Ishikawa (cell line): ENCODE measurements at regions not wholly inside any gene's neighbourhood (a gene's known extent, or its start where the extent isn't known, plus 50 kb on each side); places are given as distances from the start of the nearest gene placed in this dataset.

Source experiments
- CEBPB ChIP-seq: IDR thresholded peaks from 2 replicates; pipeline ENCODE4 v1.6.1; 2012
- CREB1 ChIP-seq: IDR thresholded peaks from 2 replicates; pipeline ENCODE4 v1.6.1; 2012; ENCODE audit warnings: low read depth
- EGR1 ChIP-seq: IDR thresholded peaks from 2 replicates; pipeline ENCODE4 v1.6.1; 2012
- EP300 ChIP-seq: IDR thresholded peaks from 2 replicates; pipeline ENCODE4 v1.6.1; 2012; ENCODE audit warnings: borderline replicate concordance
- FOXM1 ChIP-seq: IDR thresholded peaks from 2 replicates; pipeline ENCODE4 v1.6.1; 2012; ENCODE audit warnings: low read depth, borderline replicate concordance
- NFIC ChIP-seq: IDR thresholded peaks from 2 replicates; pipeline ENCODE4 v1.6.1; 2012
- RAD21 ChIP-seq: IDR thresholded peaks from 2 replicates; pipeline ENCODE4 v1.6.1; 2012; ENCODE audit warnings: low read depth
- TAF1 ChIP-seq: IDR thresholded peaks from 2 replicates; pipeline ENCODE4 v1.6.1; 2012; ENCODE audit warnings: low read depth, mild to moderate bottlenecking
- TCF12 ChIP-seq: IDR thresholded peaks from 2 replicates; pipeline ENCODE4 v1.6.1; 2012; ENCODE audit warnings: low read depth
- TEAD4 ChIP-seq: IDR thresholded peaks from 2 replicates; pipeline ENCODE4 v1.6.1; 2012
- YY1 ChIP-seq: IDR thresholded peaks from 2 replicates; pipeline ENCODE4 v1.6.1; 2012; ENCODE audit warnings: low read depth
- ZBTB7A ChIP-seq: IDR thresholded peaks from 2 replicates; pipeline ENCODE4 v1.6.1; 2012; ENCODE audit warnings: low read depth
- TF ChIP-seq, protein P1 (sequence below): IDR thresholded peaks from 2 replicates; pipeline ENCODE4 v1.6.1; 2012
- TF ChIP-seq, protein P2 (sequence below): IDR thresholded peaks from 2 replicates; pipeline ENCODE4 v1.6.1; 2012
- TF ChIP-seq, protein P3 (sequence below): IDR thresholded peaks from 2 replicates; pipeline ENCODE4 v1.6.1; 2012; ENCODE audit warnings: low read depth, mild to moderate bottlenecking

DNA sequence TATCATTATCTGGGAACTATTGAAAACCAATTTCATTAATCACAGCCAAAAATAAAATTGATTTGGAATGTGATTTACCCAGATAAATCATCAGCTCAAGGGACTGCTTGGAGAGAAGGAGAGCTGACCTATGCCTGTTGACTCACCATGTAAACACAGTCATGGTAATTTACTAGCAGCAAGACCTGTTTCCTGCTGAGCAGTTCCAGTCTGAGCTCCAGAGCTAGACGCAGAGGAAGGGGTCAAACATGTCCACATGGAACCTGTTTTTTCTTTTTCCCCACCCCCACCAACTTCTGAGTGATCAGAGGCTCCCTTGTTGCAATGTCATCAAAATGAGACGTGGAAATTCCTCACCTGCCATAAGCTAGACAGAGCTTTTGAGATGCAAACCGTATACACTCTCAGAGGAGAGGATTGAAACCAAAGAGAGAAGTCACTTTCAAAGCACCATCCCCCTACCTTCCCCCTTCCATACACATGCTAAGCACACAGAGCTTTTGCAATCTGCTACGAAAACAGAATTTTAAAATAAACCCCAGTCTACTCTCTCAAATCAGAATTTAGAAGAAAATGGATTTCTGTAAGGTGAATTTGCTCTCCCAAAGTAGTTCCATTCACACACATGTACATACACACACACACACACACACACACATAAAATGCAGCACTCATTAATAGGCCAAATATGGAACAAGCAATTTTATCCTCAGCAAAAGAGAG lies 55.9 kb upstream of the PTGFRN start:
- no peak for TF ChIP-seq ZBTB7A
- TF ChIP-seq, protein P1, sequence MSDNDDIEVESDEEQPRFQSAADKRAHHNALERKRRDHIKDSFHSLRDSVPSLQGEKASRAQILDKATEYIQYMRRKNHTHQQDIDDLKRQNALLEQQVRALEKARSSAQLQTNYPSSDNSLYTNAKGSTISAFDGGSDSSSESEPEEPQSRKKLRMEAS: no peak
- TF ChIP-seq EP300: no peak
- TF ChIP-seq RAD21: no peak
- no peak for TF ChIP-seq CREB1
- no peak for TF ChIP-seq EGR1
- no peak for TF ChIP-seq TCF12
- no peak for TF ChIP-seq NFIC
- no peak for TF ChIP-seq YY1
- no peak for TF ChIP-seq FOXM1
- TF ChIP-seq CEBPB: no peak

DNA sequence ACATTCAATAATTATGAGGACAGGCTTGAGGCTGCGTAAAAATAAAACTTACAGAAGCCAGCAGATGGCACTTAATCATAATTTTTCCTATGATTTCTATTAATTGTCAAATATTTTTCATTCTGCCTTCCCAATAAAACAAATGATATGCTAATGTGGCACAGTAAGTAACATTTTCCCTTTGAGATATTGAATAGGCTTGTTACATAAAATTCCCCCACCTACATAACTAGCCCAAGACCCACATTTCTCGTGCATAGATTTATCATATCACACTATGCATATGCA lies 55.4 kb upstream of the PTGFRN start:
- TF ChIP-seq EGR1 (no peak), RAD21 (peak; percentile 44; the same call in 1 of the 2 replicates)

DNA sequence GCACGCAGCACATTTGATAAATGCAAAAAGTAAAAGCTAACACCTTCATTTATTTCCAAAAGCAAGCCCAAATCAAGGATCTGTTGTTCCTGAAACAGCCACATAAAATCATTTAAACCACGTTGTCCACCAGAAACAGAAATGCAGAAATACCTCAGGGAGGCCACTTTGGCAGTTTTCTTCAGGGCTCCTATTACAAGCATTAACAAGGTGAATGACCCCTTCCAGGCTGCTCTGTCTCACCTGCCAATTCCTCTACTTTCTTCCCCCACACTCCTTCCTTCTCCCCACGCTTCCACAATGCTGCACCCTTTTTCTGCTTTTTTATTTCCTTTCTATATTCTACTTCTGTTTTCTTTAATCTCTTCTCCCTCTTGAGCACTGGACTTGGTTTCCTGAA lies 55.0 kb upstream of the PTGFRN start:
- no peak for TF ChIP-seq TCF12
- TF ChIP-seq YY1: no peak
- no peak for TF ChIP-seq NFIC
- TF ChIP-seq, protein P2, sequence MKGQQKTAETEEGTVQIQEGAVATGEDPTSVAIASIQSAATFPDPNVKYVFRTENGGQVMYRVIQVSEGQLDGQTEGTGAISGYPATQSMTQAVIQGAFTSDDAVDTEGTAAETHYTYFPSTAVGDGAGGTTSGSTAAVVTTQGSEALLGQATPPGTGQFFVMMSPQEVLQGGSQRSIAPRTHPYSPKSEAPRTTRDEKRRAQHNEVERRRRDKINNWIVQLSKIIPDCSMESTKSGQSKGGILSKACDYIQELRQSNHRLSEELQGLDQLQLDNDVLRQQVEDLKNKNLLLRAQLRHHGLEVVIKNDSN: no peak
- no peak for TF ChIP-seq TAF1
- no peak for TF ChIP-seq RAD21
- no peak for TF ChIP-seq CEBPB
- TF ChIP-seq FOXM1: no peak
- no peak for TF ChIP-seq TEAD4
- TF ChIP-seq CREB1: no peak
- TF ChIP-seq, protein P1: no peak
- no peak for TF ChIP-seq ZBTB7A
- TF ChIP-seq, protein P3, sequence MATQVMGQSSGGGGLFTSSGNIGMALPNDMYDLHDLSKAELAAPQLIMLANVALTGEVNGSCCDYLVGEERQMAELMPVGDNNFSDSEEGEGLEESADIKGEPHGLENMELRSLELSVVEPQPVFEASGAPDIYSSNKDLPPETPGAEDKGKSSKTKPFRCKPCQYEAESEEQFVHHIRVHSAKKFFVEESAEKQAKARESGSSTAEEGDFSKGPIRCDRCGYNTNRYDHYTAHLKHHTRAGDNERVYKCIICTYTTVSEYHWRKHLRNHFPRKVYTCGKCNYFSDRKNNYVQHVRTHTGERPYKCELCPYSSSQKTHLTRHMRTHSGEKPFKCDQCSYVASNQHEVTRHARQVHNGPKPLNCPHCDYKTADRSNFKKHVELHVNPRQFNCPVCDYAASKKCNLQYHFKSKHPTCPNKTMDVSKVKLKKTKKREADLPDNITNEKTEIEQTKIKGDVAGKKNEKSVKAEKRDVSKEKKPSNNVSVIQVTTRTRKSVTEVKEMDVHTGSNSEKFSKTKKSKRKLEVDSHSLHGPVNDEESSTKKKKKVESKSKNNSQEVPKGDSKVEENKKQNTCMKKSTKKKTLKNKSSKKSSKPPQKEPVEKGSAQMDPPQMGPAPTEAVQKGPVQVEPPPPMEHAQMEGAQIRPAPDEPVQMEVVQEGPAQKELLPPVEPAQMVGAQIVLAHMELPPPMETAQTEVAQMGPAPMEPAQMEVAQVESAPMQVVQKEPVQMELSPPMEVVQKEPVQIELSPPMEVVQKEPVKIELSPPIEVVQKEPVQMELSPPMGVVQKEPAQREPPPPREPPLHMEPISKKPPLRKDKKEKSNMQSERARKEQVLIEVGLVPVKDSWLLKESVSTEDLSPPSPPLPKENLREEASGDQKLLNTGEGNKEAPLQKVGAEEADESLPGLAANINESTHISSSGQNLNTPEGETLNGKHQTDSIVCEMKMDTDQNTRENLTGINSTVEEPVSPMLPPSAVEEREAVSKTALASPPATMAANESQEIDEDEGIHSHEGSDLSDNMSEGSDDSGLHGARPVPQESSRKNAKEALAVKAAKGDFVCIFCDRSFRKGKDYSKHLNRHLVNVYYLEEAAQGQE: no peak
- no peak for TF ChIP-seq EP300
- no peak for TF ChIP-seq EGR1

DNA sequence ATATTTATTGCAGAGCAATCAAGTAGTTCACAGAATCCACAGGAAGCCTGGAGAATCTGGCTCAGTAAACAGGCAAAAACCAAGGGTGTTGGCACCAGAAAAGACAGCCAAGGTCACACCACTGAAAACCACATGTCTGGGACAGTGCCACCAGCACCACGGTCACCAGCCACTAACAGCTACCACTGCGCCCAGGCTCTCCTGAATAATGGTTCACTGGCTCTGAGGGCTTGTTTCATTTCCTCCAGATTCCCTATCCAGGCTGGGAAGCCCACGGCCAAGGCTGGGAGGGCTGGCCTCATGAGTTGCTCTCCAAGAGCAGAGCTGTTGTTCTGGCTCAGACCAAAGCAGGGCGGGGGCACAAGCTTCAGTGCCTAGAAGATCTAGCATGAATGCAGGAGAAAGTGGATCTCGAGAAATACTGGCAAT lies 54.5 kb upstream of the PTGFRN start:
- TF ChIP-seq YY1: no peak
- no peak for TF ChIP-seq CEBPB
- no peak for TF ChIP-seq CREB1
- TF ChIP-seq TEAD4: no peak
- no peak; the same call in 1 of the 2 replicates for TF ChIP-seq NFIC
- TF ChIP-seq, protein P3: no peak
- TF ChIP-seq ZBTB7A: no peak
- TF ChIP-seq FOXM1: no peak
- TF ChIP-seq TCF12: no peak
- TF ChIP-seq, protein P2: no peak
- TF ChIP-seq EGR1: no peak
- no peak for TF ChIP-seq RAD21

DNA sequence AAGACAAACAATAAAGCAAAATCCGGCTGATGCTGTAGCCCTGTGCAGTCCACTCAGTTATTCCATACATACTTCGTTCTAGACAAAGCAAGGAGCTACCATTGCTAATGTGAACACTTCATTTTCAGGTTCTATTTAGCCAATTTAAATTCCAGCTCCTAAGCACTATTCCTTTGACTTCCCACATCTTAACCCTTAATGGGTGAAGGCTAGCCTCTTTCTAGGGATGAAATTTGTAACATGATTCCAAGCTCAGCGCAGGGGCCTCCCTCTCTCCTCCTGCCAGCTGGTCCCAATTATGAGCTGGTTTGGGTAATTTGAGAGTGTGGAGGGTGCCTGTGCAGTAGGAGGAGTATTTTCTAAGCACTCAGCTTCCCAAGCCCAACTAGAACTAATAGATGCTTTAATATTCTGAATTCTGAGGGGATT lies 53.9 kb upstream of the PTGFRN start:
- TF ChIP-seq, protein P2: no peak

DNA sequence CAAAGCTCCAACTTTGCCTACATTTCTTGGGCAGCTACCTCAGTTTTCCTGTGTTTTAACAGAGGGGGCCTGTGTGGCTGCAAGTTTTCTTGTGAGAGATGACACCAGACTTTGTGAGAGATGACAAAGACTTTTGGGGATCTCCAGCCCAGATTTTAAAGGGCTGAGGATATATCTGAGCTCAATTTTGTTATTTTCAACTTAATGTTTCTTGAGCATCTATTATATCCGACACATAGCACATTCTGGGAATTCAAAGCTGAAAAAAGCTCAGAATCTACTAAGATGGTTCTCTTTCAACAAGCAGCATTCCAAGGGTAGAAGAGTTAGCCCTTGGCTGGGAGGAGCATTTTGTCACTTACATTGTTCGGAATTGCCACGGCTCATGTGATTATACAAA lies 53.4 kb upstream of the PTGFRN start:
- TF ChIP-seq EP300 (no peak), EGR1 (no peak), TAF1 (no peak), CREB1 (no peak), TCF12 (no peak), NFIC (no peak), CEBPB (no peak), FOXM1 (no peak), YY1 (no peak), TEAD4 (no peak), RAD21 (no peak), ZBTB7A (no peak)
- TF ChIP-seq, protein P3: no peak
- TF ChIP-seq, protein P1: no peak
- TF ChIP-seq, protein P2: no peak
